ENCODE measurements at regions not wholly inside any gene's neighbourhood (a gene's known extent, or its start where the extent isn't known, plus 50 kb on each side); places are given as distances from the start of the nearest gene placed in this dataset.

DNA sequence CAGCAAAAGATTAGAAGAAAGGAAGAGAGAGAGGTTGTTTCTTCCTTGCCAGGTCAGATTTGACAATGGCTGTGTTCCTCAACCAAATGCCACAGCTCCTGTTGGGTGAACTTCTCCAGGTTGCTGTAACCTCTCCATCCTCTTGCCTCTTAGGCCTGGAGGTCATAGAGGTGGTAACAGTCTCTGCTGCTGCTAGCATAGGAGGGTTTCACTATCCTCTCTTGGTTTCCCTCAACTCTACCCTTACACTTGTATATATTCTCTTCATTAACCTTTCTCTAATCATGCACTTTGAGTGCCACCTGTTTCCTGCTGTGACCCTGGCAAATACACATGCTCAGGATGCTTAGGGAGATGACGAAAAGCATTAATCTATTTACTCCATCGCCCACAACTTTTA lies 67.7 kb upstream of the HIF1A start:
- DNase-seq = no peak

DNA sequence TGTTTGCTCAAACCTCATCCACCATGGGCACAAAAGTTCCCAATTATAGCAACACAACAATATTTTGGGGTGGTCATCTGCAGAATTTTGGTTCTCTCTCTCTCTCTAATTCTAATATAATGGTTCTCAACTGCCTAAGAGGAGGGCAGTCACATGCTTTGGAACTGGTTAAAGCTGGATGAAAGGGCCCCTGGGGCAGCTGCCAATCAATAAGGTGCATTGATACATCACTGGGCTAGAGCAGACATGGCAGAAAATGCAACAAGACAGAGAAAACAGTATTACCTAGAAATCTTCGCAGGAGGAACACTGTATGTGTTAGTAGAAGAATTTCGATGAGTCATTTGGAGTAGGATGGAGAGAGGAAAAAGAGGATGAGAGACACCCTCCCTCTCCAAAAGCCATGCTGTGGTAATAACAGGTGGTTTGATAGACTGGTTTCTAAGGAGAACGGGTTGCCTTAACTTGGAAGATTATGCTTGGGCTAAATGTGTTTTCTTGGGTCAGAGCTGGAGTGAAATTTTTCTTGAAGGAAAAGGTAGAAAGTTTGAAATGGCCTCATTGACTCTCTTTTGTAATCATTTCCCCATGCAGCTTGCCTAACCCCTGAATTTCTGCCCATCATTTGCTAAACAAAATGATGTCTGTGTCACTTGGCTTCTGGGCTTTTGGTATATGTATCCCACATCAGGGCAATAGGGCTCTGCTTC lies 67.1 kb upstream of the HIF1A start:
- DNase-seq = no peak

GRCh38 chr14:61630399-61631044 lies 64.8 kb upstream of the HIF1A start:
- no peak for DNase-seq

GRCh38 chr14:61631045-61631687 lies 64.1 kb upstream of the HIF1A start:
- no peak for DNase-seq

GRCh38 chr14:61632401-61632800 lies 62.9 kb upstream of the HIF1A start:
- DNase-seq = no peak

- DNase-seq = no peak
These were observed 62.5 kb upstream of the HIF1A start for GRCh38 chr14:61632807-61633206.

- no peak for DNase-seq
These were observed 59.0 kb upstream of the HIF1A start for GRCh38 chr14:61636291-61636690.

DNA sequence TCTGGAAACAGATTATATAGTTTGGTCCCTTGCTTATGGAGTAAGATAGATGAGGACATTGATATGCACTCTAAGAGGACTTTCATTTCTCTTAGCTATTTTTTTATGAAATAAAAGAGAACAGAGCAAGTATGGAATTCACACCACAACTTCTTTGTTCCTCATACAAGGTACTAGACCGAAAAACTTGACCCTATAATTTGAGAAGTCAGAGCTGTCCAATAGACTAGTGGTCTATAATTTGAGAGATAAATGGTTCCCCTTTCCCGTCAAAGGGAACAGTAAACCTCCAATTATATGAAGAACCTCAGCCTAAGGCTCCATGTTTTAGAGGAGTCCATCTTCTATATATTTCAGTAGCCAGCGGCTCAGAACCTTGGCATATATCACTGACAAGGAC lies 58.5 kb upstream of the HIF1A start:
- no peak for DNase-seq

DNA sequence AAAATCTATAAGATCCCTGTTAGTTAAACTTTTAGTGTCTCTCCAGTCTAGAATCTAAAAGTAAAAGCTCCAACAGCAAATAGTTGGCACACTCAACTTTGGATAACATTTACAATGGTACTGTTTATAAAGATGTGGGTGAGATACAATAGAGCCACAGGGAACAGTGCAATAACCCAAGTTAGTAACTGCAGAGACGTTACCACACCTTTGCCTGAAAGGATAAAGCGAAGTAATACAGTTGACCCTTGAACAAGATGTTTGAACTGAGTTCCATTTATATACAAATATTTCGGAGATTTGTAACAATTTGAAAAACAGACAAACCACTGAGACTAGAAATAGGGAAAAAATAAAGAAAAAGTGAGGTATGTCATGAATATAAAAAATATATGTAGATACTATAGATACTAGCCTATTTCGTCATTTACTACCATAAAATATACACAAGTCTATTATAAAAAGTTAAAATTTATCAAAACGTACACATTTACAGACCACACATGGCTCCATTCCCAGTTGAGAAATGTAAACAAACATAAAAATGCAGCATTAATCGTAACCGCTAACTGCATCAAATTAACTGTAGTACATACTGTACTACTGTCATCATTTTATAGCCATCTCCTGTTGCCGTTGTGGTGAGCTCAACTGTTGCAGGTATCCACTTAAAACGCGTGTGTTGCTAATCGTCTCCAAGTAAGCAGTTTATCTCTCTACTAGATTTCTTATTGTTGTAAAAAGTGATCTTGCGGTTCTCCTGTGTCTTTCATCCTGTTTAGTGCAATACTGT lies 56.5 kb upstream of the HIF1A start:
- DNase-seq = no peak

GRCh38 chr14:61640158-61641136 lies 54.9 kb upstream of the HIF1A start:
- DNase-seq = peak; percentile 88

- DNase-seq = no peak
These were observed 53.2 kb upstream of the HIF1A start for GRCh38 chr14:61641914-61642613.

DNA sequence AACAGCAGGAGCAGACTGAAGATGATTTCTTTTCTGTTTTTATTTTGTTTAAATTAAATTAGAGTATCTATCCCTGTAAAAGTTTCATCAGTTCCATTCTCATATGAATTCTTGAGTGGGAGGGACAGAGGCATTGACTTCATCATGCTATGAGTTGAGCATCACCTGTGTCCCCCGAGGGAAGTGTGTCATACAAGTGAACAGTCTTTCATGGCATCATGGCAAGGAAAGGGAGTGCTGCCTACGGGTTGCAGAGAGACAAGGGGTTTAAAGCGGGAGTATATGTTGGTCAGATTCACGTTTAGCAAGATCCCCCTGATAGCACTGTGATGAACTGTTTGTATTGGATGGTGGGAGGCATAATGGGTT lies 52.7 kb upstream of the HIF1A start:
- DNase-seq = no peak

DNA sequence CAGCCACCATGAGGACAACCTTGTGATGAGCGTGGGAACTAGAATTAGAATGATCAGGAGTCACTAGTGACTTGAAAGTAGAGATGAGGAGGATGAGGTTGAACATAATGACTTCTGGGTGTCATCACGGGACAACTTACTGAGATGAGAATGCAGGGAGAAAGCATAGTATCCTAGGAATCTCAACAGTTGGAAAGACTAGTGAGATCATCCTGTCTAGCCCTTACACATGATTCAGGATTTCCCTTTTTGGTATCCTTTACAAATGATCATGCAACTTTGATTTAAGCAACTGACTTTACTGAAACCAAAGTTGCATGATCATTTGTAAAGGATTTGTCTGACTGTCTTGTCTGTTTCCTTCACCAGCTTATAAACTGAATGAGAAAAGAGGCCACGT lies 51.8 kb upstream of the HIF1A start:
- no peak for DNase-seq

GRCh38 chr14:61644175-61644574 lies 51.1 kb upstream of the HIF1A start:
- DNase-seq = no peak

GRCh38 chr14:61644834-61645233 lies 50.5 kb upstream of the HIF1A start:
- peak; percentile 61 for DNase-seq

- DNase-seq = no peak
These were observed 50.1 kb upstream of the HIF1A start for GRCh38 chr14:61645247-61645646.
